Lung (tissue), 11 donors: ENCODE measurements at regions not wholly inside any gene's neighbourhood (a gene's known extent, or its start where the extent isn't known, plus 50 kb on each side); places are given as distances from the start of the nearest gene placed in this dataset.

ENCODE experiments used
- ATAC-seq: fragments of 200-7000 bp; cut with Tn5 transposase; one replicate; pipeline ENCODE4 v1.9.1; 2020; ENCODE audit warnings: moderate number of reproducible peaks; ENCODE audit not compliant: insufficient read depth, low FRiP score
- DNase-seq, 3 donors: peaks; one replicate each; pipeline ENCODE4 v3.0.0-alpha.2; 2013 to 2017
- H3K27ac ChIP-seq, 2 donors: one replicate each; pipeline ENCODE4 v1.5.1; 2013; ENCODE audit warnings: mild to moderate bottlenecking in 2 of 2, moderate library complexity in 2 of 2, control low read depth in 1 of 2, inconsistent platforms in 1 of 2, low read depth in 1 of 2, low read length in 1 of 2
- H3K27me3 ChIP-seq, 3 donors: one replicate each; pipeline ENCODE4 v1.5.1; 2013; ENCODE audit warnings: low read length in 2 of 3; ENCODE audit not compliant: control insufficient read depth in 3 of 3, insufficient read depth in 3 of 3
- H3K36me3 ChIP-seq, 4 donors: one replicate each; pipeline ENCODE4 v1.5.1; 2013; ENCODE audit warnings: low read length in 4 of 4, mild to moderate bottlenecking in 1 of 4, moderate library complexity in 1 of 4; ENCODE audit not compliant: control insufficient read depth in 4 of 4, insufficient read depth in 4 of 4
- H3K4me1 ChIP-seq, 5 donors: one replicate each; pipeline ENCODE4 v1.5.1; 2013; ENCODE audit warnings: low read length in 5 of 5, mild to moderate bottlenecking in 2 of 5, moderate library complexity in 1 of 5; ENCODE audit not compliant: control insufficient read depth in 5 of 5, insufficient read depth in 5 of 5
- H3K4me3 ChIP-seq: one replicate; pipeline ENCODE4 v1.5.1; 2013; ENCODE audit warnings: mild to moderate bottlenecking, control low read depth, moderate library complexity
- H3K9ac ChIP-seq, 2 donors: one replicate each; pipeline ENCODE4 v1.5.1; 2013; ENCODE audit warnings: low read length in 2 of 2, control low read depth in 1 of 2; ENCODE audit not compliant: insufficient read depth in 1 of 2
- H3K9me3 ChIP-seq, 4 donors: one replicate each; pipeline ENCODE4 v1.5.1; 2013; ENCODE audit warnings: low read length in 3 of 4, mild to moderate bottlenecking in 1 of 4, moderate library complexity in 1 of 4; ENCODE audit not compliant: control insufficient read depth in 4 of 4, insufficient read depth in 3 of 4
- CTCF ChIP-seq: IDR thresholded peaks from 2 replicates; pipeline ENCODE4 v1.5.1; 2012; ENCODE audit warnings: mild to moderate bottlenecking; ENCODE audit errors: control extremely low read depth, extremely low read depth
- WGBS, 2 donors: extraction: QIAGEN DNeasy Blood & Tissue Kit; methylation state at CpG; one replicate each; pipeline ENCODE4 v1.1.7; 2013; 5-methylcytosine and 5-hydroxymethylcytosine counted together
- donor health status: control.
- donor health status: control.
- donor health status: Bipolar disorder and iron deficiency.
- donor health status: healthy.
- donor health status: DM: yes; HTN: yes; CAD: no.

- WGBS, 2 donors: 73 to 87% methylated on average over 3 of the region's 3 CpGs
- DNase-seq (peak; percentile 53 to 91 (median 86)), ATAC-seq (no peak)
- Histone ChIP-seq H3K27me3 (no peaks in the 10 kb centered on the region), H3K9me3 (peaks cover 0 to 2% (median 0%) of the 10 kb centered on the region in 4 donors), H3K4me3 (no peak overlapping the region), H3K36me3 (no peaks in the 10 kb centered on the region), H3K9ac (peak overlapping the region in 1 of 2 donors; percentile 2), H3K27ac (no peak overlapping the region), H3K4me1 (peaks cover 0 to 8% (median 3%) of the 10 kb centered on the region in 5 donors)
- TF ChIP-seq CTCF: no peak
Measured at GRCh38 chr2:203799908-203800307, 67.7 kb upstream of the CTLA4 start.

DNA sequence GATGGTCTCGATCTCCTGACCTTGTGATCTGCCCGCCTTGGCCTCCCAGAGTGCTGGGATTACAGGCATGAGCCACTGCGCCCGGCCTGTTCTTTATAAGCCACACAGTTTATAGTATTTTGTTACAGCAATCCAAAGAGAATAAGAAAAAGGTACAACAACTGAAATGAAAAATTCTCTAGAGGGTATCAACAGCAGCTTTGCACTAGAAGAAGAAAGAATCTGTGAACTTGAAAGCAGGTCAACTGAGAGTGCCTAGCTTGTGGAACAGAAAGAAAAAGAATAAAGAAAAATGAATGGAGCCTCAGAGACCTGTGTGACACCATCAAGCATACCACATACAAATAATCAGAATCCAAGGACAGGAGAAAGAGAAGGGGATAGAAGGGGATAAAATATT is 66.8 kb upstream of the CTLA4 start:
- 97% methylated on average over 4 of the region's 4 CpGs for WGBS, 2 donors
- ATAC-seq (no peak), DNase-seq (no peak)
- Histone ChIP-seq H3K27ac (no peak overlapping the region), H3K36me3 (no peaks in the 10 kb centered on the region), H3K9ac (no peak overlapping the region), H3K27me3 (no peaks in the 10 kb centered on the region), H3K4me1 (peaks cover 0 to 8% (median 3%) of the 10 kb centered on the region in 5 donors), H3K9me3 (peaks cover 0 to 2% (median under 1%) of the 10 kb centered on the region in 4 donors), H3K4me3 (no peak overlapping the region)
- no peak for TF ChIP-seq CTCF

DNA sequence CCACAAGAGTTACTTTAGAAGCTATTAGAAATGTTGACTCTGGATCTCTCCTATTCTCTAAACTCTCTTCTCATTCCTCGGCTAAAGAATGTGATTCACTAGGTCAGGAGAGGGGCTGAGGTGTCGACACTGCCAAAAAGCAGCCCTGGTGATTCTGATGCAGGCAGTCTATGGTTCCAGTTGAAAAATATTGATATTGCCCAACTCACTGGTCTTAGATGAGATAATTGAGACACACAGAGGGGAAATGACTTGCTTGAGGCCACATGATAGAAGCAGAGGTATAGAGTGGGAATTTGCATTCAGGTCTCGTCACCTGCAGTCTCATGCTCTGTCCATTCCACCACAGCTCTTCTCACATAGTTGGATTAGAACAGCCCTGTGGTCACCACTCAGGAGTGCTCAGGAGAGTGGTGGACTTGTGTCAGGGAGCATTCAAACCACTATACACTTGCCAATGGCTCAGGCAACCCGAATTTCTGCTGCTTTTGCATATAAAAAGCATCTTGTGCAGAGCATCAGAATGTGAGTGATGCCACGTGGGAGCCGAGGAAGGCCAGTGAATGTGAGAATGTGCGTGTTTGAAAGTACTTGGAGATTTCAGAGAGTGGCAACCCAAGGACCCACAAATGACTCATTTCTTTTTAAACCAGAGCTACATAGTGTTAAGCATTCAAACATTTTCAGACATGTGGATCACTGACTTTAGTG is 65.1 kb upstream of the CTLA4 start:
- 77 to 79% methylated on average over 7 of the region's 7 CpGs for WGBS, 2 donors
- H3K4me3 ChIP-seq: no peak overlapping the region
- DNase-seq (no peak), ATAC-seq (no peak)
- H3K27me3 ChIP-seq: no peaks in the 10 kb centered on the region
- no peaks in the 10 kb centered on the region for H3K36me3 ChIP-seq
- peak overlapping the region in 1 of 2 donors; percentile 20 for H3K27ac ChIP-seq
- peaks cover 0 to 3% (median 2%) of the 10 kb centered on the region in 4 donors for H3K9me3 ChIP-seq
- TF ChIP-seq CTCF: no peak
- no peak overlapping the region for H3K9ac ChIP-seq
- H3K4me1 ChIP-seq: peaks cover 0 to 8% (median 3%) of the 10 kb centered on the region in 5 donors
